HCT116 (cell line): ENCODE measurements at regions not wholly inside any gene's neighbourhood (a gene's known extent, or its start where the extent isn't known, plus 50 kb on each side); places are given as distances from the start of the nearest gene placed in this dataset.

Experiments
- ATAC-seq: fragments of 200-7000 bp; cut with Tn5 transposase; 2 replicates; pipeline ENCODE4 v1.9.1; 2020; ENCODE audit warnings: mild to moderate bottlenecking, moderate library complexity
- BruUV-seq: library from RNA; stranded (reverse); fragments of 400-500 nt; replicated peaks from 2 replicates; lab custom pipeline; 2021; lab: Mats Ljungman, UMichigan
- CTCF ChIA-PET: fragments of 300-600 bp; sonication (Branson Sonifier 250); formaldehyde crosslinking; loops from one replicate; lab custom pipeline; 2021; ENCODE audit warnings: antibody characterized with exemption; lab: Charles Lee
- POLR2A ChIA-PET: fragments of 300-600, 350-600 bp; sonication (Branson Sonifier 250); formaldehyde crosslinking; loops from one replicate; lab custom pipeline; 2021; ENCODE audit warnings: antibody characterized with exemption; lab: Charles Lee
- RAD21 ChIA-PET, 2 experiments: fragments of 300-600 bp; sonication (Branson Sonifier 250); formaldehyde crosslinking; loops; one replicate each; lab custom pipeline; 2023; ENCODE audit warnings: low total read pairs in 2 of 2; ENCODE audit not compliant: uncharacterized antibody in 2 of 2, unreplicated experiment in 2 of 2, low non-redundant PET in 1 of 2; lab: Charles Lee
- DNase-seq: peaks from one replicate; pipeline ENCODE4 v3.0.0-alpha.2; 2010; ENCODE audit warnings: low read depth, low spot score
- H2AFZ ChIP-seq: fragments of 200-600 bp; shearing (Covaris generic), sonication (generic); 2 replicates; pipeline ENCODE4 v1.6.1; 2017; ENCODE audit warnings: low read depth, mixed run types, mixed read lengths, antibody characterized with exemption, low read length; ENCODE audit not compliant: poor library complexity, severe bottlenecking
- H3K27ac ChIP-seq: 2 replicates; pipeline ENCODE4 v1.5.1; 2012; ENCODE audit warnings: low read depth, low read length
- H3K27me3 ChIP-seq: fragments of 200-600 bp; sonication (generic); 2 replicates; pipeline ENCODE4 v1.6.1; 2016; ENCODE audit warnings: mixed run types, low read length, mixed read lengths; ENCODE audit not compliant: insufficient read depth
- H3K36me3 ChIP-seq, 2 experiments: fragments of 200-500 bp in 1 of 2; fragments of 200-600 bp in 1 of 2; sonication (Bioruptor generic) in 1 of 2; sonication (generic) in 1 of 2; 2 replicates each; pipeline versions ENCODE4 v1.5.1 to v1.6.1; 2014 to 2016; ENCODE audit warnings: low read length in 2 of 2, inconsistent platforms in 1 of 2, mixed read lengths in 1 of 2, mixed run types in 1 of 2; ENCODE audit not compliant: insufficient read depth in 2 of 2, control insufficient read depth in 1 of 2
- H3K4me1 ChIP-seq, 2 experiments: fragments of 200-600 bp in 1 of 2; sonication (generic) in 1 of 2; 2 replicates each; pipeline versions ENCODE4 v1.5.1 to v1.6.1; 2012 to 2017; ENCODE audit warnings: low read length in 2 of 2, inconsistent platforms in 1 of 2, mild to moderate bottlenecking in 1 of 2, mixed read lengths in 1 of 2, mixed run types in 1 of 2, moderate library complexity in 1 of 2; ENCODE audit not compliant: insufficient read depth in 2 of 2, control insufficient read depth in 1 of 2
- H3K4me2 ChIP-seq: fragments of 200-600 bp; sonication (generic); 2 replicates; pipeline ENCODE4 v1.6.1; 2017; ENCODE audit warnings: mixed run types, low read length, mixed read lengths
- H3K4me3 ChIP-seq, 2 experiments: fragments of 200-600 bp in 1 of 2; sonication (generic) in 1 of 2; replicated peaks in 1 of 2; 2 replicates each; pipeline ENCODE4 v1.5.1; 2011 to 2016; ENCODE audit warnings: low read length in 2 of 2, control low read depth in 1 of 2, low read depth in 1 of 2, mild to moderate bottlenecking in 1 of 2, mixed read lengths in 1 of 2, mixed run types in 1 of 2
- H3K79me2 ChIP-seq: fragments of 200-600 bp; sonication (generic); 2 replicates; pipeline ENCODE4 v1.6.1; 2017; ENCODE audit warnings: mild to moderate bottlenecking, mixed run types, low read length, moderate library complexity, mixed read lengths; ENCODE audit not compliant: insufficient read depth
- H3K9ac ChIP-seq: fragments of 200-600 bp; sonication (generic); 2 replicates; pipeline ENCODE4 v1.6.1; 2016; ENCODE audit warnings: low read length, mixed read lengths
- H3K9me2 ChIP-seq: fragments of 200-600 bp; sonication (generic), shearing (Covaris generic); 2 replicates; pipeline ENCODE4 v1.6.1; 2017; ENCODE audit warnings: mixed run types, mild to moderate bottlenecking, moderate library complexity; ENCODE audit not compliant: insufficient read depth
- H3K9me3 ChIP-seq, 2 experiments: fragments of 200-500 bp in 1 of 2; fragments of 200-600 bp in 1 of 2; sonication (Bioruptor generic) in 1 of 2; sonication (generic) in 1 of 2; 2 replicates each; pipeline ENCODE4 v1.6.1; 2014 to 2017; ENCODE audit warnings: low read length in 2 of 2, mixed read lengths in 2 of 2, inconsistent platforms in 1 of 2, low read depth in 1 of 2, mild to moderate bottlenecking in 1 of 2, mixed run types in 1 of 2, moderate library complexity in 1 of 2; ENCODE audit not compliant: control insufficient read depth in 1 of 2, insufficient read depth in 1 of 2
- H4K20me1 ChIP-seq: fragments of 200-600 bp; sonication (generic), shearing (Covaris generic); 2 replicates; pipeline ENCODE4 v1.6.1; 2017; ENCODE audit warnings: mixed run types, mild to moderate bottlenecking, moderate library complexity; ENCODE audit not compliant: insufficient read depth
- CBX3 ChIP-seq: IDR thresholded peaks from 2 replicates; pipeline ENCODE4 v1.6.1; 2012; ENCODE audit warnings: low read depth
- CEBPB ChIP-seq: IDR thresholded peaks from 2 replicates; pipeline ENCODE4 v1.6.1; 2012; ENCODE audit warnings: low read depth
- EGR1 ChIP-seq: IDR thresholded peaks from 2 replicates; pipeline ENCODE4 v1.6.1; 2012; ENCODE audit warnings: low read depth
- ELF1 ChIP-seq: IDR thresholded peaks from 2 replicates; pipeline ENCODE4 v1.6.1; 2012; ENCODE audit warnings: low read depth, borderline replicate concordance
- EZH2phosphoT487 ChIP-seq: fragments of 200-600 bp; IDR thresholded peaks from 2 replicates; pipeline ENCODE4 v1.6.1; 2018; ENCODE audit warnings: antibody characterized with exemption, borderline replicate concordance
- FOSL1 ChIP-seq: IDR thresholded peaks from 2 replicates; pipeline ENCODE4 v1.6.1; 2012; ENCODE audit warnings: low read depth
- JUND ChIP-seq: IDR thresholded peaks from 2 replicates; pipeline ENCODE4 v1.6.1; 2012
- POLR2A ChIP-seq: IDR thresholded peaks from 2 replicates; pipeline ENCODE4 v1.7.0; 2011; ENCODE audit warnings: borderline replicate concordance; ENCODE audit not compliant: insufficient read depth, insufficient read length; ENCODE audit errors: extremely low read depth
- SIN3A ChIP-seq: IDR thresholded peaks from 2 replicates; pipeline ENCODE4 v1.6.1; 2012; ENCODE audit warnings: low read depth
- SP1 ChIP-seq: IDR thresholded peaks from 2 replicates; pipeline ENCODE4 v1.6.1; 2012; ENCODE audit warnings: low read depth
- SRF ChIP-seq: IDR thresholded peaks from 2 replicates; pipeline ENCODE4 v1.6.1; 2012; ENCODE audit warnings: low read depth
- TCF7L2 ChIP-seq: IDR thresholded peaks from 2 replicates; pipeline ENCODE4 v1.7.0; 2011; ENCODE audit warnings: borderline replicate concordance, inconsistent platforms; ENCODE audit not compliant: insufficient read depth, insufficient read length; ENCODE audit errors: extremely low read depth
- YY1 ChIP-seq: IDR thresholded peaks from 2 replicates; pipeline ENCODE4 v1.6.1; 2011; ENCODE audit warnings: low read length, low read depth, moderate library complexity, mild to moderate bottlenecking; ENCODE audit not compliant: insufficient replicate concordance; ENCODE audit errors: extremely low read depth
- ZFX ChIP-seq: fragments of 450-650 bp; IDR thresholded peaks from 2 replicates; pipeline ENCODE4 v1.6.1; 2017
- ZNF274 ChIP-seq: fragments of 200-500 bp; sonication (Bioruptor generic); IDR thresholded peaks from 2 replicates; pipeline ENCODE4 v1.6.1; 2014; ENCODE audit warnings: mild to moderate bottlenecking, low read depth, low read length, inconsistent platforms
- intact Hi-C: fragments of 100-400 bp; cut with micrococcal nuclease; formaldehyde crosslinking; loops from 2 replicates; pipeline ENCODE4 v1.10.0; 2022
- TF ChIP-seq, protein P1 (sequence below): IDR thresholded peaks from 2 replicates; pipeline ENCODE4 v1.6.1; 2011; ENCODE audit warnings: mild to moderate bottlenecking, low read length, moderate library complexity; ENCODE audit not compliant: insufficient replicate concordance; ENCODE audit errors: extremely low read depth
- TF ChIP-seq, protein P2 (sequence below): IDR thresholded peaks from 2 replicates; pipeline ENCODE4 v1.6.1; 2012
- TF ChIP-seq, protein P3 (sequence below), 3 experiments: fragments of 200-600 bp in 1 of 3; sonication (generic) in 1 of 3; IDR thresholded peaks in 2 of 3; conservative IDR thresholded peaks in 1 of 3; 2 replicates each; pipeline ENCODE4 v1.5.1; 2012 to 2017; ENCODE audit warnings: low read depth in 2 of 3, low read length in 2 of 3, antibody characterized with exemption in 1 of 3, borderline replicate concordance in 1 of 3, control low read depth in 1 of 3, mild to moderate bottlenecking in 1 of 3, mixed read lengths in 1 of 3, mixed run types in 1 of 3, moderate library complexity in 1 of 3; ENCODE audit not compliant: insufficient read depth in 1 of 3
- TF ChIP-seq, protein P4 (sequence below): IDR thresholded peaks from 2 replicates; pipeline ENCODE4 v1.6.1; 2012; ENCODE audit warnings: low read depth
- TF ChIP-seq, protein P5 (sequence below): IDR thresholded peaks from 2 replicates; pipeline ENCODE4 v1.6.1; 2012

DNA sequence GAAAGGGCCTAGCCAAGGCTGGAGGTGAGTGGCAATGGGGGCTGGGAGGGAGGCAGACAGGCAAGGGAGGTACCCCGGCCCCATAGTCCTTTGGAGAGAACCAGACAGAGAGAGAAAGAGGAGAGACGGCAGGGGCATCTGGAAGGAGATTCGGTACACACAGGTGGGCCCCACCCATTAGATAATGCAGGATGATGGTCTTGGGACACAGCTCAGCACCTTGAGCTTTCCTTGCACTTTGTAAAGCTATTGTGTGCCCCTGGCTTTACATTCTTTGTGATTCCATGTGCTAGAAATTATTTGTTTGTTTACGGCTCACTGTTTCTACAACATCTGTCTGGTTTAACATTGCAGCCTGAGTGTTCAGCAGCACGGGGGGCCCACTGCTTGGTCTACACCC lies 83.1 kb downstream of the CTAGE1 start:
- intact Hi-C loops = no loop called here
- H3K9ac ChIP-seq = no peak overlapping the region
- no peak overlapping the region for H2AFZ ChIP-seq
- RAD21 ChIA-PET = no interaction called here
- BruUV-seq = no TSS peak
- no peak overlapping the region for H3K27ac ChIP-seq
- H4K20me1 ChIP-seq = no peaks in the 10 kb centered on the region
- H3K4me1 ChIP-seq = no peaks in the 10 kb centered on the region
- POLR2A ChIA-PET = no interaction called here
- no peaks in the 10 kb centered on the region for H3K9me3 ChIP-seq
- CTCF ChIA-PET = no interaction called here
- no peaks in the 10 kb centered on the region for H3K9me2 ChIP-seq
- DNase-seq = no peak
- no peak for TF ChIP-seq ZFX
- TF ChIP-seq, protein P1, sequence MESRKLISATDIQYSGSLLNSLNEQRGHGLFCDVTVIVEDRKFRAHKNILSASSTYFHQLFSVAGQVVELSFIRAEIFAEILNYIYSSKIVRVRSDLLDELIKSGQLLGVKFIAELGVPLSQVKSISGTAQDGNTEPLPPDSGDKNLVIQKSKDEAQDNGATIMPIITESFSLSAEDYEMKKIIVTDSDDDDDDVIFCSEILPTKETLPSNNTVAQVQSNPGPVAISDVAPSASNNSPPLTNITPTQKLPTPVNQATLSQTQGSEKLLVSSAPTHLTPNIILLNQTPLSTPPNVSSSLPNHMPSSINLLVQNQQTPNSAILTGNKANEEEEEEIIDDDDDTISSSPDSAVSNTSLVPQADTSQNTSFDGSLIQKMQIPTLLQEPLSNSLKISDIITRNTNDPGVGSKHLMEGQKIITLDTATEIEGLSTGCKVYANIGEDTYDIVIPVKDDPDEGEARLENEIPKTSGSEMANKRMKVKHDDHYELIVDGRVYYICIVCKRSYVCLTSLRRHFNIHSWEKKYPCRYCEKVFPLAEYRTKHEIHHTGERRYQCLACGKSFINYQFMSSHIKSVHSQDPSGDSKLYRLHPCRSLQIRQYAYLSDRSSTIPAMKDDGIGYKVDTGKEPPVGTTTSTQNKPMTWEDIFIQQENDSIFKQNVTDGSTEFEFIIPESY = no peak
- TF ChIP-seq EZH2phosphoT487 = no peak
- TF ChIP-seq YY1 = no peak
- TF ChIP-seq TCF7L2 = no peak
- TF ChIP-seq JUND = no peak
- TF ChIP-seq SRF = no peak
- TF ChIP-seq ELF1 = no peak
- TF ChIP-seq SP1 = no peak
- TF ChIP-seq FOSL1 = no peak
- TF ChIP-seq, protein P2, sequence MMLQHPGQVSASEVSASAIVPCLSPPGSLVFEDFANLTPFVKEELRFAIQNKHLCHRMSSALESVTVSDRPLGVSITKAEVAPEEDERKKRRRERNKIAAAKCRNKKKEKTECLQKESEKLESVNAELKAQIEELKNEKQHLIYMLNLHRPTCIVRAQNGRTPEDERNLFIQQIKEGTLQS = no peak
- TF ChIP-seq, protein P3, sequence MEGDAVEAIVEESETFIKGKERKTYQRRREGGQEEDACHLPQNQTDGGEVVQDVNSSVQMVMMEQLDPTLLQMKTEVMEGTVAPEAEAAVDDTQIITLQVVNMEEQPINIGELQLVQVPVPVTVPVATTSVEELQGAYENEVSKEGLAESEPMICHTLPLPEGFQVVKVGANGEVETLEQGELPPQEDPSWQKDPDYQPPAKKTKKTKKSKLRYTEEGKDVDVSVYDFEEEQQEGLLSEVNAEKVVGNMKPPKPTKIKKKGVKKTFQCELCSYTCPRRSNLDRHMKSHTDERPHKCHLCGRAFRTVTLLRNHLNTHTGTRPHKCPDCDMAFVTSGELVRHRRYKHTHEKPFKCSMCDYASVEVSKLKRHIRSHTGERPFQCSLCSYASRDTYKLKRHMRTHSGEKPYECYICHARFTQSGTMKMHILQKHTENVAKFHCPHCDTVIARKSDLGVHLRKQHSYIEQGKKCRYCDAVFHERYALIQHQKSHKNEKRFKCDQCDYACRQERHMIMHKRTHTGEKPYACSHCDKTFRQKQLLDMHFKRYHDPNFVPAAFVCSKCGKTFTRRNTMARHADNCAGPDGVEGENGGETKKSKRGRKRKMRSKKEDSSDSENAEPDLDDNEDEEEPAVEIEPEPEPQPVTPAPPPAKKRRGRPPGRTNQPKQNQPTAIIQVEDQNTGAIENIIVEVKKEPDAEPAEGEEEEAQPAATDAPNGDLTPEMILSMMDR (IDR thresholded peaks at IDR 0.05 in 2 of 3, conservative IDR thresholded peaks at IDR 0.05 in 1 of 3; ENCODE audit: borderline replicate concordance in 1 of 3, insufficient read depth in 1 of 3, low read depth in 2 of 3, low read length in 2 of 3) = no peak
- no peak for TF ChIP-seq EGR1
- no peak for TF ChIP-seq SIN3A
- TF ChIP-seq ZNF274 = no peak
- TF ChIP-seq, protein P4, sequence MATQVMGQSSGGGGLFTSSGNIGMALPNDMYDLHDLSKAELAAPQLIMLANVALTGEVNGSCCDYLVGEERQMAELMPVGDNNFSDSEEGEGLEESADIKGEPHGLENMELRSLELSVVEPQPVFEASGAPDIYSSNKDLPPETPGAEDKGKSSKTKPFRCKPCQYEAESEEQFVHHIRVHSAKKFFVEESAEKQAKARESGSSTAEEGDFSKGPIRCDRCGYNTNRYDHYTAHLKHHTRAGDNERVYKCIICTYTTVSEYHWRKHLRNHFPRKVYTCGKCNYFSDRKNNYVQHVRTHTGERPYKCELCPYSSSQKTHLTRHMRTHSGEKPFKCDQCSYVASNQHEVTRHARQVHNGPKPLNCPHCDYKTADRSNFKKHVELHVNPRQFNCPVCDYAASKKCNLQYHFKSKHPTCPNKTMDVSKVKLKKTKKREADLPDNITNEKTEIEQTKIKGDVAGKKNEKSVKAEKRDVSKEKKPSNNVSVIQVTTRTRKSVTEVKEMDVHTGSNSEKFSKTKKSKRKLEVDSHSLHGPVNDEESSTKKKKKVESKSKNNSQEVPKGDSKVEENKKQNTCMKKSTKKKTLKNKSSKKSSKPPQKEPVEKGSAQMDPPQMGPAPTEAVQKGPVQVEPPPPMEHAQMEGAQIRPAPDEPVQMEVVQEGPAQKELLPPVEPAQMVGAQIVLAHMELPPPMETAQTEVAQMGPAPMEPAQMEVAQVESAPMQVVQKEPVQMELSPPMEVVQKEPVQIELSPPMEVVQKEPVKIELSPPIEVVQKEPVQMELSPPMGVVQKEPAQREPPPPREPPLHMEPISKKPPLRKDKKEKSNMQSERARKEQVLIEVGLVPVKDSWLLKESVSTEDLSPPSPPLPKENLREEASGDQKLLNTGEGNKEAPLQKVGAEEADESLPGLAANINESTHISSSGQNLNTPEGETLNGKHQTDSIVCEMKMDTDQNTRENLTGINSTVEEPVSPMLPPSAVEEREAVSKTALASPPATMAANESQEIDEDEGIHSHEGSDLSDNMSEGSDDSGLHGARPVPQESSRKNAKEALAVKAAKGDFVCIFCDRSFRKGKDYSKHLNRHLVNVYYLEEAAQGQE = no peak
- TF ChIP-seq CBX3 = no peak
- TF ChIP-seq, protein P5, sequence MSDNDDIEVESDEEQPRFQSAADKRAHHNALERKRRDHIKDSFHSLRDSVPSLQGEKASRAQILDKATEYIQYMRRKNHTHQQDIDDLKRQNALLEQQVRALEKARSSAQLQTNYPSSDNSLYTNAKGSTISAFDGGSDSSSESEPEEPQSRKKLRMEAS = no peak
- TF ChIP-seq CEBPB = no peak
- TF ChIP-seq POLR2A = no peak
- TF ChIP-seq, all 23 proteins: peak for 0
- Histone ChIP-seq H3K27me3 (0 out of 2 replicates have a peak, but pooled peaks cover 3% of the 10 kb centered on the region), H3K4me2 (no peak overlapping the region), H3K36me3 (no peaks in the 10 kb centered on the region), H3K4me3 (no peak overlapping the region), H3K79me2 (no peaks in the 10 kb centered on the region)
- ATAC-seq = no peak
